CD4-positive, alpha-beta T cell treated with Interferon alpha-2 for 1 hour (primary cell): ENCODE measurements at regions not wholly inside any gene's neighbourhood (a gene's known extent, or its start where the extent isn't known, plus 50 kb on each side); places are given as distances from the start of the nearest gene placed in this dataset.
"Not testable (repeated sequence)": the region's sequence is repeated elsewhere in the genome, so short reads cannot be mapped to it uniquely, and the experiment has no call there.

ENCODE experiments used
- DNase-seq, 2 donors: peaks; one replicate each; pipeline ENCODE4 v3.0.0-alpha.2; 2020 to 2022

DNA sequence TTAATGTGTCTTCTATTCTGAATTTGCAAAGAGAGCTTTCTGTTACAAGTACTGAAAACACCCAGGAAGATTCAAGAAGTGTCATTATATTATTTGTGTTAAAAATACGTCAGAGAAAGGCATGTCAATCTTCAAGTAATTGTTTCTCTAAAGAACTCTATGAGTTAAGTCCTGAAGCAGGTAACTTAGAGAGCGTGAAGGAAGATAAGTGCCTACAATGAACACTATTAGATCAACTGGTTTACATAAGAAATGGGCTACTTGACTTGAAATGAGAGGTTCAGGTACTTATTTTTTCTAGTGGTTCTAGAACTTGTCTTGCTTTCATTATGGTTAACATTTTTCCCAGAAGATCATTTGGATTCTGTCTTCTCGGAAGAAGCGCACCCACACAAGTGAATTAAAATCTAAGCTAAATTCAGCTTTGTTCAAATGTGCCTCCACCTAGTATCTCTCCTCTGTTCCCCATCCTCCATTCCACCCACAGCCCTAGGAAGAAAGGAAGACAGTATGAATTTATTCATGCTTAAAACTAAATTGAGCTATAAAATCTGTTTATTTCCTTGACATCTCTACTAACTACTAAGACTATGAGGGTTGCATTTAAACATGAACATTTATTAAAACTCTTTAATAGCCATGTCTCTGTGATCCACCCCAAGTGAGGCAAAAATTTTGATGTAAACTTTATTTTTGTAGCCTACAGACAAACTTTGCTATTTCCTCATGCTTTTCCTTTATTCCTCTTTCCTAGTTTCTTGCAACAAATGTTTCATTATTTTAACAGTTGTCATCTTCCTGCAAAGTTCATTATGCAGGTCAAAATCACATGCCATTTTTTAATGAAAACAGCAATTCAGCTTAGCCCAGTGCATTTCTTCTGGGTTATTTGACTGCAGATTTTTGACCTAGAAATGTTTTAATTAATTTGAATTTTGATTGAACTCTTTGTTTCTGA is 206.8 kb downstream of the KCNJ2 start:
- no peak for DNase-seq

DNA sequence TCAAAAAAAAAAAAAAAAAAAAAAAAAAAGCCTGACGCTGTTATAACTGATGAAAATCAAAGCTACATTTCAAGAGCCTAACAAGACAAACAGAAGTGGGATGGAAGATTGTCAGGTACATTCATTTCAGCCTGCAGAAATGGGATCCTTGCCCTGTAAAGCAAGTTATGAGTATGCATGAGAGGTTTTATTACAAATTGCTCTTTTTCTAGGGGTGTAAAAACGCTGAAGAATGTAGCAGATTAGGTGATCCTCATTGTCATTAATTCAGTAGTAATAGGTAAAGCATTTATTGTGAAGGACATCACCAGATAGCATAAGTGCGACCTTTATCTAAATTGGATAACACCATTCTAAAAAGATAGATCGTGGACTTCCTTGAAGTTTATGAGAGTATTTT is 208.3 kb downstream of the KCNJ2 start:
- no peak for DNase-seq

DNA sequence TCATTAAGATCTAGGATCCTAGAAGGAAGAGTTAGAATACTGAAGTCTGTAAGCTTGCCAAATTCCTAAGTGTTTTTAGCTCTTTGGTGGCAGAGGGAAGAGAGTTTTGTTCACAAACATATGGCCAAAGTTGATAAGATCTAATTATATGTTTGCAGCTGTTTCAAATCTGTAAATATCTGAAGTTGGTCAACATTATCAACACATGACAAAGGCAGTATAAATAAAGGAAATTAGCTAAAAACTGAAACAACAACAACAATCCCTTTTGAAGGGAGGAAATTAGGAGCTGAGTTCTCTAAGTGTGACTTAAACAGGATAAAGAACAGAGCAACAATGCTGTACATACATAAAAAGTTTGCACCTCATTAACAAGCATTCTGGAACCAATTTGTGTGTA is 208.7 kb downstream of the KCNJ2 start:
- DNase-seq = no peak

DNA sequence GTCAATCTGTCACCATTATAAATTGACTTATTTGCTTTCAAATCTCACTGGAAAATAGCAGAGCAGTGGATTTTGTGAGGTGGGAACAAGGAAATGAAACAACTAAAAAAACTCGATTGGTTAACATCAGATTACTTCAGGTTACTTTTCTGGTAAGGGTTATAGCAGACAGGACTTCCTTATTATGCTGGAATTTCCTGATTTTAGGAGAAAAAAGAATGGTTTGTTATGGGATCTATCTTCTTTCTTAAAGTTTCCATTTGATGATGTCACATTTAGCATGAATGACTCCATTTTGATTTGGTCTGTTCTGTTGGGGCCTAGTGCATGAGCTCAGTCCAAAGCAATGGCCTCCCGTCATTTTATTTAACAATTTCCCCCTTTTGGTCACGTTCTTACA is 210.6 kb downstream of the KCNJ2 start:
- no peak for DNase-seq

DNA sequence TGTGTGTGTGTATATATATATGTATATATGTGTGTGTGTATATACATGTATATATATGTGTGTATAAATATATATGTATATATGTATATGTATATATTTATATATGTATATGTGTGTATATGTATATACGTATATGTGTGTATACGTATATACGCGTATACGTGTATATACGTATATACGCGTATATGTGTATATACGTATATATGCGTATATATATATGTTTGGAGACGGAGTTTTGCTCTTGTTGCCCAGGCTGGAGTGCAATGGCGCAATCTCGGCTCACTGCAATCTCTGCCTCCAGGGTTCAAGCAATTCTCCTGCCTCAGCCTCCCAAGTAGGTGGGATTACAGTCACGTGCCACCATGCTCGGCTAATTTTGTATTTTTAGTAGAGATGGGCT is 212.6 kb downstream of the KCNJ2 start:
- DNase-seq = not testable (repeated sequence)

DNA sequence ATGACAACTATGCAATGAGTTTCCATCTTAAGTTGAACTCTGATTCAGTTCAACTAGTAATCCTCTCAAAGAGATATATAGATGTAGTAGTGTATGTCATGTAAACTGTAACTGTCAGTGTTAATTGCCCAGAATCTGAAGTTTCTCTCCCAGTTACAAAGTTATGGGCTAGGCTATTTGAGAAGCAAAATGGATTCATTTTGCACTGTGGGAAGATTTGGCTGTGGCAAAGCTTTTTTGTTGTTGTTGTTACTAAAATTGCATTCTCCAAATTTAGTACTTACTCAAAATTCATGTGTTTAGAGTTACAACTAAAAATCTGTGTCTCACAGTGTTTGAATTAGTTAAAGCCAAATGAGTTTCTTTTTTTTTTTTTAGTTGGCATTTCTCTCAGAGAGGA is 219.0 kb downstream of the KCNJ2 start:
- DNase-seq = no peak

DNA sequence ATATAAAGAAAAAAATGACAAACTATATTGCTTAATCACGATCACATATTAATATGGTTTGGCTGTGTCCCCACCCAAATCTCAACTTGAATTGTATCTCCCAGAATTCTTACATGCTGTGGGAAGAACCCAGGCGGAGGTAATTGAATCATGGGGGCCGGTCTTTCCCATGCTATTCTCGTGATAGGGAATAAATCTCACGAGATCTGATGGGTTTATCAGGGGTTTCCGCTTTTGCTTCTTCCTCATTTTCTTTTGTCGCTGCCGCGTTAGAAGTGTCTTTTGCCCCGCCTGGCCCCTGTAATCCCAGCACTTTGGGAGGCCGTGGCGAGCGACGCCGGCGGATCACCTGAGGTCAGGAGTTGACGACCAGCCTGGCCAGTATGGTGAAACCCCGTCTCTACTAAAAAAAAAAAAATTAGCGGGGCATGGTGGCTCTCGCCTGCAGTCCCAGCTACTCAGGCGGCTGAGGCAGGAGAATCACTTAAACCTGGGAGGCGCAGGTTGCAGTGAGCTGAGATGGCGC is 220.0 kb downstream of the KCNJ2 start:
- DNase-seq = not testable (repeated sequence)

DNA sequence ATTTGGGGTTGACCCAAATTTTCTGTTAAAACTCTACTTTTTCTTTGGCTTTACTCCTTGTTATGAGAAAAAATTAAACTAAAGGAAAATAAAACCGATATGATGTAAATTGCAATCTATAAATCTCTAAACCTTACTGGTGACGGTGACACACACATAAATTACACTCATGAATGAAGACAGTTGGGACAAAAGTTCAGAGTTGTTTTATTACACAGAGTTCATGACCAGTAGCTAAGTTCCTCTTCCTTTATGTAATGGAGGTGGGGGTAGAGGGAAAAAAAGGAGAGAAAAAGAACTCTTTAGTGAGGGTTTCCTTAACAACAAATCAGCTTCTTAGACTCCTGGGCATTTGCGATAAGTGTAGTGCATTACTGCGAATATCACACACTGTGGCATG is 220.7 kb downstream of the KCNJ2 start:
- DNase-seq = no peak

DNA sequence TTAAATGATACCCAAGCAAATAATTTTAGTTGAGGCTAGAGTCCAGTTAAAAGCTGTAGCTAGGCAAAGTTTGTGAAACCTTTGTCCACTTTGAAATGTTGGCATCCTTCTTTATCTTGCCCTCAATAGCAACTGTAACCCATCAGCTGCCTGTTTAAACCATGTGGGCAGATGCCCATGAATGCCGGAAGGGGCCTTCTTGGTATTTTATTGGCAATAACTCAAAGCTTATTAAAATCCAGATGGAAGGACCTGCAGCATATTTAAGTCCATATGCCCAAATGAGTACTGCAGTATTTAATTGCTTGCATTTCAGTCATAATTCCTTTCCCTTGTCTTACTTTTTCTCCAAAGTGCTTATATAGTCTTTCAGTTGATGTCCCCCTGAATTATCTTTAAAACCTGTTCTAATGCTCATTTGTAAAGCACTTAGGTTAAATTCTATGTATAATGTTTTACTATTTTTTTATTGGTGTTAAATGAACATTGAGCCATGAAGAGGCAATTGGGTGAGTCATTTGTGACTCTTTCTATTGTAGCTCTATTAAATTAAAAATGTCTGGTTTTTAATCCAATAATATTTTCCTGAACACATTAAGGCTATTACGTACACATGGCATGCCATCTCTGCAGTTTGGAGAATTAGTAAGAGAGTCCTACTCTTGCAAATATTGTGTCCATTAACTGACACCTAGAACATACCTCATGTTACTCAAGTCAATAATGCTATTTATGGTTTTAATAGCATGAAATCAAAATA is 225.3 kb downstream of the KCNJ2 start:
- DNase-seq = no peak

DNA sequence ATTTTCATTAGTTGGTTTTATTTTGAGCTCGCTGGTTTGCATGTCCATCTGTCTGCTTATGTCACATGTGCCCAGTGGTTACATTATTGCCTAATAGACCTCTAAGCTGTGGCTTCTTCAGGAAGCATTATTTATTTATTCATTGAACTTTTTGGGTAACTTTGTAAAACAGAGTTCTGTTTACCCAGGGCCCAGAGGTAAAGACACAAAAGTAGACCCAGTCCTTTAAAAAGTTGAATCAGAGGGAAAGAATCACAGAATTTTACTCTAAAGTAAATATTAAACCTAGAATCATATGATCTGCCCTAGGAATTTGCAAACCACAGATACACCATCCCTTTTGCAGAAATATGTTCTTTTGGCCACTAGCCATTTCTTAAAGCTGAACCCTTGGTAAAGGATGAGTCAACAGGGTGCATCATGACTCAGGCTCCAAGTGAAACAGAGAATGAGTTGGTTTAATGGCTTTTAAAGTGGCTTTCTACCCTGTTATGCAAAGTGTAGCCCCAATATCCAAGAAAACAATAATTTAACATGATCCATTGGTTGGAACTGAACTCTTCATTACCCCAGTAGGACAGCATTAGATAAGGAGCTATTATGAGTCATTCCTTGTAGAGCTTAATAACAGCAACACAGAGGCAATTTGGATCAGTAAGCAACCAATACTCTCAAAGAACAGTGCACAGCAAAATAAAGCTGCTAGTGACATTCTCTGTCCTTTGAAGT is 236.3 kb downstream of the KCNJ2 start:
- no peak for DNase-seq

DNA sequence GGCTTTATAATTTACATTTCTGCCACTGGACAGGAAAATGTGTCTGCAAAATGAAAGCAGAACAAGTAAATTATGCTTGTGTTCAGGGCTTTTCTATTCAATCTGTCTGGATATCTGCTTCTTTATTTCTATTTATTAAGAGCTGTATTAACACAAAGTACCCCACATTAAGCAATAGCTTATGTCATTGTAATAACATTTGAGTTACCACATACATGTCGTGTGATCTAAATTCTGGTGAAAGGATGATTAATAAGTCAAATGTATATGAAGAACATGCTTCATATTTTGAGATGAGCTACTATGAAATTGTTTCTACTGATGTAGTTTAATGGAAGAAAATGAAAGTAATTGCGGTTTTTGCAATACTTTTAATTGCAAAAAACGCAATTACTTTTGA is 238.2 kb downstream of the KCNJ2 start:
- DNase-seq = no peak

DNA sequence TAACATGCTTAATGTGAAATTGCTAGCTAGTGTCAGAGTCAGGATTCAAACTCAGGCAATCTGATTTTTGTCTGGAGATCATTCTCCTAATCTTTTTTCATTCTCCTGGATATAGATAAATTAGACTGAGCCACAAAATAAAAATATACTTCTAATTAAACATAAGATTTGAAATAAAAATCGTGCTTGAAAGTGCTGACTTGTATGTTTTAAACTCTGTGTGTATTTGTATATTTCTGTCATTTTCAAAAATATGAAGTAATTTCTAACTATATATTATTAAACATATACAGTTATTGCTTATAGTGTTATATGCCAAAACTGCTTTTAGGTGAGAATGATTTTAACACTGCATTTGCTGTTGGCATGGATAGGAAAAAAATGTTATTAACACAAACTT is 239.4 kb downstream of the KCNJ2 start:
- DNase-seq = no peak

DNA sequence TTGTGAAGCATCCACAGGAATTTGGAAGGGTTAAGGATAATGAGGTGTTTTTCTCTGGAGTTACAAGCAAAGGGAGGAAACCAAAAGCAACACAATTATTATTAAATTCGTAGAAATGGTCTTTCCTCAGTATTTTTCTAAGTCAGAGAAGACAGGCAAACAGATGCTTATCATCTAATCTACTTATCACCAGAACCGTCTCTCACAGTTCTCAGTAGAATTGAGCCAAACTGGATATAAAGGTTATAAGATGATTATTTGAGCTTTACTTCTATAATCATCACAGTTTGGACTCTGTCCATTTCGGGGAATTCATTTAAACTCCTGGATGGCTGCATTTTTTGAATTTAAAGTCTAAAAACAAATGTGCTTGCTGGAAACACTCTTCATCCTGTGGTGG is 245.0 kb downstream of the KCNJ2 start:
- DNase-seq = no peak

DNA sequence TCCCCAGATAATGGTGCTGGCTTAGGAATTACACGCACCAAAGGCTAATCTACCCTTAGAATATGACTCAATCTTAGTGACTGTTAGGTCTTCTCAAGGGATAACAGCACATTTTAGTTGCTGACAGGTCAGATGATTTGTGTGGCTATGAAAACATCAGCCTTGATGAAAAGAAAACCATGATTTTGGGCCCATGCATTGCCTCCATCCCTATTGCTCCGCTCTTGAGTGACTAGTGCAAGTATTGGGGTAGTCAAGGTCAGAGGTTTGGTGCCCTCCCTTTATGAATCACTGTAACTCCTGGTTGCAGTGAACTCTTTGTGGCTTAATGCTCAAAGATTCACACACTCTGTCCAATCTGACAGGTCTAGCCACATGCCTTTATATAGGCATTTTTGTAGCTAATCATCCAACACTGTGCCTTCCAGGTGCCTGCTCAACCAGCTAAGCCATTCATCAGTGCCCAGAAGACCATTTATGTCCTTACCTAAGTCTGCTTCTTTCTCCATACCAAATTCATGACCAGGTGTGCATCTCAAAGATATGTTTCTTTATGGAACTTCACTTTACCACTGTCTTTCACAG is 251.6 kb downstream of the KCNJ2 start:
- no peak for DNase-seq

DNA sequence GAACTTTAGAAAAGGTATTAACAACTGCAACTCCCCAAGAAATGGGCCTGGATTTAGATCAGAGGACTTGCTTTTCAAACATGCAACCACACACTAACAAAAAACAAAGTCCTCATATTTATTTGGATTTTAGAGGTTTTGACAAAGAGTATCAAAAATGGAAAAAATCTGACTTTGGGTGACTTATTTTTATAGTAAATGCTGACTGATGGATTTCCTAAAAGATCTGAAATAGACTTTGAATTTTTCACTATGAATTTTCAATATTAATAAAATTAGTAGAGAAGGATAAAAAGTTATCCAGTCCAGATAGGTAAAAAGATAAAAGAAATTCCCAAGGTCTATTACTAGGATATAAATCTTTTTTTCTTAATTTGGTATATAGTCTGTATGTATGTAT is 253.5 kb downstream of the KCNJ2 start:
- DNase-seq = no peak

DNA sequence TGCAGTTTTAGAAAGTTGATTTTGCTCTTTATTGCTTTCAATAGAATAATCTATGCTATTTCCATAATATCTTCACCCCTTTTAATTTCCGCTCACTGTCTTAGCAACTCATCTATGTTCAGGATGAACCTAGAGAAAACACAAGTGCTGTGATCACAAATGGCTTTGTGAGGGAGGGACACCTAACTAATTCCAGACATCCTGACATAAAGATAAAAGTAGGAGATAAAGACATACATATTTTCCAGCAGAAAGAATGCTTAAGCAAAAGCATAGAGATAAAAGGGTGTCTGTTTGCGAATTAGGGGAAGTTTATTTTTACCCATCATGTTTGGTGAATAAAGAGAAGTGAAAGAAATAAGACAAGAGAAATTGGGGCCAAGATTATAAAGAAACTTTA is 254.2 kb downstream of the KCNJ2 start:
- DNase-seq = no peak

DNA sequence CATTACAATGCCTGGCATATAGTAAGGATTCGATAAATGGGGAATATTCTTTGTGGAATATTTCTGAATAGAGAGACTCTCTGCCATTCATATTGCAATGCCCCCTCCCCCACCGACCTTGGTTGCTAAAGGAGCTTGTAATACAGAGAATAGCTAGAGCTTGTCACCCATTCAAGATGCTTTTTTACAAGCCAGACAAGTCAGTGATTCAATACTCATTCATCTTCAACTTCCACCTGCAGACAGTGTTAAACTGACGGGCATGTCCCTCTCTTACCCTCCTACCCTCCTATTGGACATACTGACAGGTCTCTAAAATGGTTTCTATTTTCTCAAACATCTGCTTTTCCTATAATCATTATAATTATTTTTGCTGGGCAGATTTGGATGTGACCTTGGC is 257.4 kb downstream of the KCNJ2 start:
- DNase-seq = no peak

DNA sequence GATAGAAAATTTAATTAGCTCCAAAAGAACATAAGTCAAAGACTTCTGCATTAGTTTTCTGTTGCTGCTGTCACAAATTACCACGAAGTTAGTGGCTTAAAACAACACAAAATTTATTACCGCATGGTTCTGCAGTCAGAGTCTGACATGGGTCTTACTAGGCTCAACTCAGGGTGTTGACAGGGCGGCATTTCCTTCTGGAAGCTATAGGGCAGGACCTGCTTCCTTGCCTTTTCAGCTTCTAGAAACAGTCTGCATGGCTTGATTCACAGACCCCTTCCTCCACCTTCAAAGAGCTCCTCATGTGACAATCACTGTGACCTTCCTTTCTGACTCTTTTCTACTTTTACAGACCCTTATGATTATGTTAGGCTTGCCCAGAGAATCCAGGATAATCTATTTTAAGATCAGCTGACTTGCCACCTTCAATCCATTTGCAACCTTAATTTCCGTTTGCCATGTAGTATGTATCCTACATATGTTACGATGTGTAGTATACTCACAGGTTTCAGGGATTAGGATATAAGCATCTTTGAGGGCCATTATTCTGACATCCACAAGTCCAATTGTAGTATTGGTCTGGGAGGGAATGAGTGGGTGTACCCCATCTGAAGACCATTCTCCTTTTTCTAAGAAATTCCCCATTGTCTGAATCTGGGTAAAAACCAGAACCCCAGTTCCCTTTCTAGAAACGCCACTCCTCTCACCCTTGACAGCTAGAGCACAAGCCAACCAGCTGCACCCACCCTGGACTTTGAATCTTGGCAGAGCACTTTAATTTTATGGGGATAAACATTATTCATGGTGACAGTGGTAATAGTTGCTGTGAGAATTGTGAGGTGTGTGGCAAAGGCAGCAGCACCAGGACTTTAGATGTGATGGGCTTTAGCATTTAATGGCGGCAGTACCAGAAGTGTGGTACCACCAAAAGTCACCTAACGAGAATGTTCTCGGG is 265.5 kb downstream of the KCNJ2 start:
- no peak for DNase-seq

DNA sequence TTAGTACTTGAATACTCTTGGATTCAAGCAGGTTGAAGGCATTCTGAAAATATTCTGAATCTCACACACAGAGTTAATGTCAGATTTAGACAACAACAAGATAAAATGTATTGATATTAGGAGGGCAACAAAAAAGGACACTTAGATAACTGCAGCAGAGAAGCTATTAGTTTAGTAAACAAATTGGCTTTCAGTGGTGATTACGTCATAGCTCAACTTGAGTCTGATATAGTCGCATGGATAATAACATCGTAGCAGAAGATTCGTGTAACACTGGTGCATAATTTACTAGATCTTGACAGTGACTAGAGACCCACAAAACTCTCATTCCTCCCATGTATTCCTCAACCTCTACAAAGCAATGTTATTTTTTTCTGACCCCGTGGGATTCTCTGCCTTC is 268.3 kb downstream of the KCNJ2 start:
- no peak for DNase-seq

DNA sequence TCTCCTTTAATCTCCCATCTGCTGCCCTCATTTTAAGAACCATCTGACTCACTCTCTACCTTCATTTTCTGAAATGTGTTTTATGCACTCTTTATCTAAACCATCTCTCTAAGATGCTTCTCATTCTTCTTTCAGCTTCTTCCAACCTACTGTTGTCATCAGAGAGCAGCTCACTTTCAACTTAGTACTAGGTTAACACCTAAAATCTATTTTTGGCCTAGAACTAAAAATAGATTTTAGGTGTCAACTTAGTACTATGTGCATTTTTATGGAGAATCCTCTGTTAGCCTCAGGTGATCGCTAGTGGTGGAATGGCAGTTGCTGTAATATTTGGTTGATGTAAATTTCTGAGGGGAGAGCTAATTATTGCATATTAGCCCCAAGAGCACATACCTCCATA is 277.1 kb downstream of the KCNJ2 start:
- DNase-seq = no peak

DNA sequence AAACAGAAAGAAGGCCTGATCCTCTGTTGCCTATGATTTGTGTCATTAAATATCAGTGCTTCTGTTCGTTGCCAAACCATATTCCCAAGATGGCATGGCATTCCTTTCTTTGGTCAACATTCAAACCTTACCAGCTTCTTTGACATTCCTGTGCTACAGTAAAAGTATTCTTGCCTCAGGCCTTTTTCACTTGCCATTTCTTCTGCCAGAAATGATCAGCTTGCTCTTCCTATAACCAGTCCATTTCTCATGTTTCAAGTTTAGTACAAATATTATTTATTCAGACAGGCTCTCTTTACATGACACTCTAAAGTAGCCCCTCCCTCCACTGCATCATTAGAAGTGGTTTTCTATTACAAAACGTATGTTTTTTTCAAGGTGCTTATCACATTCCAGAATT is 278.3 kb downstream of the KCNJ2 start:
- no peak for DNase-seq

DNA sequence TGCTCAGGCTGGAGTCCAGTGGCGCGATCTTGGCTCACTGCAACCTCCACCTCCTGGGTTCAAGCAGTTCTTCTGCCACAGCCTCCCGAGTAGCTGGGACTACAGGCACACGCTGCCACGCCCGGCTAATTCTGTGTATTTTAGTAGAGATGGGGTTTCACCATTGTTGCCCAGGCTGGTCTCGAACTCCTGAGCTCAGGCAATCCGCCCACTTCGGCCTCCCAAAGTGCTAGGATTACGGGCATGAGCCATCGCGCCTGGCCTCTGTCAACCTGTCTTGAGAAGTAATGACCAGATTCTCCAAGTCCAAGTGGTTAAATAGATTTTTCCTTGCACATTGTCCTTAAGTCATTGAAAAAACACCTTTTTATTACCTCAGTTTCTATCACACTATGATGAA is 283.7 kb downstream of the KCNJ2 start:
- DNase-seq = not testable (repeated sequence)
